Body of pancreas (tissue), 4 donors: ENCODE measurements at regions not wholly inside any gene's neighbourhood (a gene's known extent, or its start where the extent isn't known, plus 50 kb on each side); places are given as distances from the start of the nearest gene placed in this dataset.

Experiments used
- ATAC-seq: fragments of 150-250 bp; one replicate; pipeline ENCODE4 v1.9.1; 2016
- DNase-seq, 4 donors: peaks; one replicate each; pipeline ENCODE4 v3.0.0-alpha.2; 2019
- H3K27ac ChIP-seq, 4 donors: fragments of 200-600 bp; sonication (generic); 1 replicate in 3 of 4; 2 replicates in 1 of 4; pipeline versions ENCODE4 v1.5.1 to v1.6.1; 2016 to 2019; ENCODE audit warnings: mild to moderate bottlenecking in 1 of 4, mixed read lengths in 1 of 4, moderate library complexity in 1 of 4
- H3K27me3 ChIP-seq, 2 donors: fragments of 200-600 bp; sonication (generic); one replicate each; pipeline ENCODE4 v1.6.0; 2016; ENCODE audit warnings: mild to moderate bottlenecking in 1 of 2
- H3K36me3 ChIP-seq, 2 donors: fragments of 200-600 bp; sonication (generic); replicated peaks in 1 of 2; 2 replicates each; pipeline ENCODE4 v1.5.1; 2016; ENCODE audit warnings: low read depth in 2 of 2; ENCODE audit not compliant: insufficient read depth in 1 of 2
- H3K4me1 ChIP-seq: fragments of 200-600 bp; sonication (generic); one replicate; pipeline ENCODE4 v1.6.0; 2016
- H3K4me3 ChIP-seq, 2 donors: fragments of 200-600 bp; sonication (generic); 1 replicate in 1 of 2; 2 replicates in 1 of 2; pipeline ENCODE4 v1.5.1; 2016 to 2019
- H3K9me3 ChIP-seq, 3 donors: fragments of 200-600 bp; sonication (generic); 1 replicate in 2 of 3; 2 replicates in 1 of 3; pipeline ENCODE4 v1.5.1; 2016
- CTCF ChIP-seq, 7 experiments: fragments of 450-650 bp in 4 of 7; fragments of 200-600 bp in 3 of 7; sonication (generic) in 3 of 7; IDR thresholded peaks; one replicate each; pipeline ENCODE4 v1.5.1; 2016 to 2019; ENCODE audit warnings: antibody characterized with exemption in 7 of 7
- POLR2A ChIP-seq, 3 donors: fragments of 450-650 bp; IDR thresholded peaks; one replicate each; pipeline ENCODE4 v1.6.1; 2016; ENCODE audit warnings: antibody characterized with exemption in 3 of 3, mild to moderate bottlenecking in 2 of 3
- whole genome bisulfite sequencing, 2 donors: methylation state at CpG; one replicate each; pipeline ENCODE4 v1.1.5; 2017; 5-methylcytosine and 5-hydroxymethylcytosine counted together
- intact Hi-C: fragments of 100-400 bp; cut with DNase I; formaldehyde crosslinking; loops from one replicate; pipeline ENCODE4 v1.15.1; 2023

GRCh38 chr4:100898844-100899243 is 381.0 kb upstream of the EMCN start:
- DNase-seq (no peak), ATAC-seq (no peak)
- no peaks in the 10 kb centered on the region for H3K36me3 ChIP-seq
- no peaks in the 10 kb centered on the region for H3K27me3 ChIP-seq
- no peak overlapping the region for H3K4me3 ChIP-seq
- no peaks in the 10 kb centered on the region for H3K4me1 ChIP-seq
- no peaks in the 10 kb centered on the region for H3K9me3 ChIP-seq
- no peak for TF ChIP-seq CTCF (IDR thresholded peaks at IDR 0.05)
- no peak for TF ChIP-seq POLR2A (IDR thresholded peaks at IDR 0.05)
- intact Hi-C loops, result no loop called here
- H3K27ac ChIP-seq, result no peak overlapping the region

DNA sequence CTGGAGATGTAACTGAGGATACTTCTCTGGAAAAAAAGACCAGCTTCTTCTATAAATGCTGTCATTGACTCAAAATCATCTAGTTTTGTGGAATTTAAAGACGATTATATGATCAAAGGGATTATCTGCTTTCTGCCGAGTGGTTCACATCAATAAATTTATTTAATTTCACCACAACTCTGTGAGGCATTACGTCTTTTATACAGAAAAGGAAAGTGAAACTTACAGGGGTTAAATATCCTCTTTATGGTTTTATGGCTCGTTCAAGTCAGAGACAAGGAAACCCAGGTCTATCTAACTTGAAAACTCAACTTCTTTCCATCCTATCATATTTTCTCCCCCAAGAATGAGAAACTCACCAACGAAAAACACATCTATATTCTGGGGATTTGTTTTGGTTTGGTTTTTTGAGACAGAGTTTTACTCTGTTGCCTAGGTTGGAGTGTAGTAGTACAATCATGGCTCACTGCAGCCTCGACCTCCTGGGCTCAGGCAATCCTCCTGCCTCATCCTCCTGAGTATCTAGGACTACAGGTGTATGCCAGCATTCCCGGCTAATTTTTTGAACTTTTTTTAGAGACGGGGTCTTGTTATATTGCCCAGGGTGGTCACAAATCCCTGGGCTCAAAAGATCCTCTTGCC is 377.9 kb upstream of the EMCN start:
- DNase-seq (no peak), ATAC-seq (no peak)
- Histone ChIP-seq H3K36me3 (no peaks in the 10 kb centered on the region), H3K27ac (no peak overlapping the region), H3K4me3 (no peak overlapping the region), H3K27me3 (no peaks in the 10 kb centered on the region), H3K9me3 (no peaks in the 10 kb centered on the region), H3K4me1 (no peaks in the 10 kb centered on the region)
- TF ChIP-seq POLR2A (IDR thresholded peaks at IDR 0.05) (no peak), CTCF (IDR thresholded peaks at IDR 0.05) (no peak)
- intact Hi-C loops, result no loop called here
- 47 to 58% methylated on average over 8 of the region's 8 CpGs for WGBS, 2 donors

DNA sequence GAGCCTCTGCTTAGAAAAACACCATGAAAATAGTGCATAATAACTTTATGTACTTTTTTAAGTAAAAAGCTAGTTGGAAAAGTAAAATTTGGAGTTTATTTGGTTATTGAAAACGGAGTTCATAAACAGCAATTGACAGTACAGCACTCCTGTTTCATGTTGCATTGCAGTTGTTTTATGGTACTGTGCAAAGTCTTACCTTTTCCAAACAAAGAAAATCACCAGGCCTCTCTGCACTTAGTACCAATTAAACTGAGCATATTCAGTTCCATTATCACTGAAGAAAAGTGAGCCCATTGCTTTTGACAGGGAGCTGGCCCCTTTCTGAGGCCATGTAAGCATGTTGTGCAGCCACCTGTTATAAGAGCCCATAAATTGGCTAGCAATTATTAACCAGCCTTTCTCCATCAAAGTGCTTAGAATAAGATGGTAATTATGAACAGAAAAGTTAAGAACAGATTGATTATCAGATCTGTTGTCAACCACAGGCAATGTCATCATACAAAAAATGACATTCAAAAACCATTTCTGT is 376.6 kb upstream of the EMCN start:
- Histone ChIP-seq H3K27ac (no peak overlapping the region), H3K36me3 (no peaks in the 10 kb centered on the region), H3K4me3 (no peak overlapping the region), H3K4me1 (no peaks in the 10 kb centered on the region), H3K9me3 (no peaks in the 10 kb centered on the region), H3K27me3 (no peaks in the 10 kb centered on the region)
- TF ChIP-seq POLR2A (IDR thresholded peaks at IDR 0.05), result no peak
- no peak for TF ChIP-seq CTCF (IDR thresholded peaks at IDR 0.05)
- ATAC-seq, result no peak
- no peak for DNase-seq
- WGBS, 2 donors, result 42 to 59% methylated on average over 1 of the region's 1 CpG
- intact Hi-C loops, result no loop called here

DNA sequence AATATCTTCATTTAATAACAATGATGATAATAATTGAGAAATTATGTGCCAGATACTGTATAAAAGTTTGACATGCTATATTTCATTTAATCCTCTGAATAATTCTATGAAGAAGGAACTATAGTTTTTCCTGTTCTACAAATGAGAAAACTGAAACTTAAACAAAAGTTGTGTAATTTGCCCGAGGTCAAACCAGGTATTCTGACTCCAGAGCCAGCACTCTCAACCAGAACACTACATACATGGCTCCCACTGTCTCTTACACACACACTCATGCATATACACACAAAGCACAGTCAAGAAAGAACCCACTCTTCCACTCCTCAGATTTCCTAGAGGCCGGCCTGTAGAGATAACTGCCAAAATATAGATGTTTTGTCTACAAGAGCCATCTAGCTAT is 374.0 kb upstream of the EMCN start:
- H3K4me3 ChIP-seq, result no peak overlapping the region
- 60 to 64% methylated on average over 2 of the region's 2 CpGs for WGBS, 2 donors
- no peak for DNase-seq
- no peaks in the 10 kb centered on the region for H3K36me3 ChIP-seq
- H3K27me3 ChIP-seq, result no peaks in the 10 kb centered on the region
- intact Hi-C loops, result no loop called here
- no peak overlapping the region for H3K27ac ChIP-seq
- no peak for ATAC-seq
- no peak for TF ChIP-seq POLR2A (IDR thresholded peaks at IDR 0.05)
- no peak for TF ChIP-seq CTCF (IDR thresholded peaks at IDR 0.05)
- H3K4me1 ChIP-seq, result no peaks in the 10 kb centered on the region
- no peaks in the 10 kb centered on the region for H3K9me3 ChIP-seq

- DNase-seq (no peak), ATAC-seq (no peak)
- TF ChIP-seq POLR2A (IDR thresholded peaks at IDR 0.05), result no peak
- no peak for TF ChIP-seq CTCF (IDR thresholded peaks at IDR 0.05)
- intact Hi-C loops, result no loop called here
- Histone ChIP-seq H3K27me3 (no peaks in the 10 kb centered on the region), H3K36me3 (no peaks in the 10 kb centered on the region), H3K4me3 (no peak overlapping the region), H3K27ac (no peak overlapping the region), H3K4me1 (no peaks in the 10 kb centered on the region), H3K9me3 (no peaks in the 10 kb centered on the region)
Measured at GRCh38 chr4:100889898-100890297, 372.1 kb upstream of the EMCN start.
